ENCODE measurements at regions not wholly inside any gene's neighbourhood (a gene's known extent, or its start where the extent isn't known, plus 50 kb on each side); places are given as distances from the start of the nearest gene placed in this dataset.

- TF ChIP-seq CHD7 (IDR thresholded peaks at IDR 0.05; ENCODE audit: insufficient replicate concordance, low read length): no peak
- TF ChIP-seq ATF2 (IDR thresholded peaks at IDR 0.05; ENCODE audit: low read length): no peak
- TF ChIP-seq KDM4A (IDR thresholded peaks at IDR 0.05; ENCODE audit: low read depth, low read length, severe bottlenecking): no peak
- TF ChIP-seq TAF7 (optimal IDR thresholded peaks at IDR 0.05; ENCODE audit: borderline replicate concordance, low read depth, low read length): no peak
- no peak for TF ChIP-seq TBP (IDR thresholded peaks at IDR 0.05; ENCODE audit: low read depth, low read length)
Observed at GRCh38 chr22:27063406-27063805, 406.0 kb downstream of the MIAT start (continued).

All from H1 (cell line).